ENCODE measurements at regions not wholly inside any gene's neighbourhood (a gene's known extent, or its start where the extent isn't known, plus 50 kb on each side); places are given as distances from the start of the nearest gene placed in this dataset.

DNA sequence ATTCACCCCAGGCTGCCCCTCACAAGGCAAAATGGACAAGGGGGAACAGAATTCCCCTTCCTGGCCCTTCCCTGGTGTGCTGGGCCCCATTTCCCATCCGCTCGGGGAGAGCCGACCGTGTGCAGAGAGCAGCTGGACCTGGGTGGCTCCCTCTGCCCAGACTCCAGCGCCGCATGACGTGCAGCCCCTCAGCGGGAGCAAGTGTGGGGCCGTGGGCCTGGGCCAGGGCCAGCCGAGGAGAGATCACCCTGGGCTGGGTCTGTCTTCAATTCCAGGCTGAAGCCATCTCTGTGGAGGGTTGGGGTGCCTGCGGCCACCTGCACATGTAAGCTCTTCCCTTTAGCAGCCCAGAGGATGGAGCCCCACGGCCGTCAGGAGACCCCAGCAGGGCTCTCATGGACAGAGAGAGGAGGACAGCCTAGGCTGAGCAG is 241.8 kb downstream of the TTLL2 start:
- DNase-seq (ENCODE audit: low spot score): no peak

DNA sequence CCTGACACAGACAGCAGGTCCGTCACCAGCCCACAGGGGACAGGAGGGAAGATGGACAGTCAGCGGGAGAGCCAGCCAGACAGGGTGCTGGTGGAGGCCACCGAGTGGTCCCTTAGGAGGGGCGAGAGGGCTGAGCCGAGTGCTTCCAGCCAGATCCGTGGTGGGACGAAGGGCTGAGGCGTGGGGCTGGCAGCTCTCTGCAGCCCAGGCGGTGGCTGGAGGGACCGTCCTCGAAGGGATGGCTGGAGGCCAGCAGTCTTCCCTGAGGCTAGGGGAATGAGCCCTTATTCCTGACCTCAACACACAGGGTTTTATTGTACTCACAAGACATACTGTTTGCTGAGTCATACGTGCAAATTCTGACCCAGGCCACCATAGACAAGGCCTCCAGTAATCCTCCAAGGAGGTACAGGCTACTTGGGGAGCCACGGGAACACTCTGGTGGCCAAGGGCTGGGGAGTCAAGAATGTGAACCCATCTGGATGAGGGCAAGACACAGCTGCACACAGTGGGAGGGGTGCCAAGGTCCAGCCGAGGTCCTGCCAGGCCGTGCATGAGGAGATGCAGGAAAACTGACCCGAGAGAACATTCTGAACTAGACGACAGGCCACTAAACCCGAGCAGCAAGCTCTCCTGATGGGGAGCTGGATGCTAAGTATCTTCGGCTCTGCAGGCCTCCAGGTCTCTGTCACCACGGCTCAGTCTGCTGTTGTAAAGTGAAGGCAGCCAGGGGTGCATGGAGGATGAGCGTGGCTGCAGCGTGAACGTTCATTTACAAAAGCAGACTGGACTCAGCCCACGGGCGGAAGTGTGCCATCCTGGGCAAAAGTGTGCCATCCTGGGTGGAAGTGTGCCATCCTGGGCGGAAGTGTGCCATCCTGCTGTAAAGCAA is 242.5 kb downstream of the TTLL2 start:
- no peak for DNase-seq (ENCODE audit: low spot score)

DNA sequence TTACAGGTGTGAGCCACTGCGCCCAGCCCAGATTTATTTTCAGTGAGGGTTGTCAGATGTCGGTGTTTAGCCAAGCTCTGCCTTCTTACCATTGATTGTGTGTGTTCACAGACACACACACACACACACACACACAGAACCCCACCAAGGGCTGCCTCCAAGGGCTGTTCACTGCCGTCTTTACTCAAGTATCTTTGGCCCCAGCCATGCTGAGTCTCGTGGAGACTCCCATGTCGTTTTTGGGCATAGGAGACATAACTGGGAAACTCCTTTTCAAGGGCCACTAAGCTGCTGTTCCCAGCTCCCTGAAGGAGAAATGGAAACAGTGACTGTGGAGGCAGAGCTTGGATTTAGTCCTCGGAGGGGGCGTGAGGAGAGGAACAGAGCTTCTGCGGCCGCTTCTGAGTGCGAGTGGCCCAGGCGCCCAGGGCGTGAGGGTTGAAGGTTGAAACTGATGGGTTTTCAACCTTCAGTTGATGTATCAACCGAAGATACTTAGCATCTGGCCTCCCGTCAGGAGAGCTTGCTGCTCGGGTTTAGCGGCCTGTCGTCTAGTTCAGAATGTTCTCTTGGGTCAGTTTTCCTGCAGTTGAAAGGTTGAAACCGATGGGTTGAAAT is 243.6 kb downstream of the TTLL2 start:
- no peak for DNase-seq (ENCODE audit: low spot score)

DNA sequence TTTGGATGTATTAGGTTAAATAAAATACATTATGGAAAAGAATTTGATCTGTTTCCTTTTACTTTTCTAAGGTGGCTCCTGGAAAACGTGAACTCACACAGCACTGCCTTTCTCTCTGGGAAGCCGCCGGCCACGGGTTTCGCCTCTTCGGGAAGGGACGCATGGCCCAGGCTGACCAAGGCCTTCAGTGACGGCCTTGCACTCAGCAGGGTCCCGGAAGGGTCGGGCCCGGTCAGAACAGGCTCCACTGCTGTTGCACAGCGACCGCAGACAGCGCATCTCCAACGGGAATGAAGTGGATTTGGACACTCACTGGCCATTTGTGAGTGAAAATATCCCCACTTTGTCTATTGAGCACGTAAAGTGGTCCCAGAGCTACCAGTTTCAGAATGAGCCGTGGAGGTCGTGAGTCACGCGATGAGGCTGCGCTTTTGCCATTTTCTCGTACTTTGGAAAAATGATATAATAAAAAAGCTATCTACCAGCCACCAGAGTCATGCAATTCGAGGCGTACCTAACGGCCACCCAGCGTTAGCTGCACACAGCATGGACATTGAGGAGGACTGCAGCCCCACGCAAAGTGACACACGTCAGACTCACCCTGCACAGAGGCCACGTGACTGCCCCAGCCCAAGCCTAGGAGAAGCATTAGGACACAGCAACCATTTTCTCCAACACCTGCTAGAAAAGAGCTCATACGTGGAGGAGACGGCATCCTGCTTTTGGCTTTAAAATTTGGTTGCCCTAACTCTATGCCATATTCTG is 244.3 kb downstream of the TTLL2 start:
- no peak for DNase-seq (ENCODE audit: low spot score)

DNA sequence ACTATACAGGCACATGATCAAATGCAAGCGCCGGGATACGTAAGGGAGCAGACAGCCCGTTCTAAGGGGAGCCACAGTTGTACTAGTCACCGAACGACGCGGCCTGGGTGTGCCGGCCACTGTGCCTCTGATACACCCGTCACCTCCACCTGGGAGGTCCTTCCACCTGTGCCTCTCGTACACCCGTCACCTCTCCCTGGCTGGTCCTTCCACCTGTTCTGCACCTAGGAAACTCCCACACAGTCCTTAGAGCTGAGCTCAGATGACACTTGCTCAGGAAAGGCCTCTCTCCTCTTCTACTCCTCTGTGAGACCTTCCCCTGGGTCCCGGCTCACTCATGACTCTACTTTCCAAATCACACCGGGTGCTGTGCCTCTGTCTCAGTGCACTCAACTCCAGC is 245.0 kb downstream of the TTLL2 start:
- DNase-seq (ENCODE audit: low spot score): no peak

DNA sequence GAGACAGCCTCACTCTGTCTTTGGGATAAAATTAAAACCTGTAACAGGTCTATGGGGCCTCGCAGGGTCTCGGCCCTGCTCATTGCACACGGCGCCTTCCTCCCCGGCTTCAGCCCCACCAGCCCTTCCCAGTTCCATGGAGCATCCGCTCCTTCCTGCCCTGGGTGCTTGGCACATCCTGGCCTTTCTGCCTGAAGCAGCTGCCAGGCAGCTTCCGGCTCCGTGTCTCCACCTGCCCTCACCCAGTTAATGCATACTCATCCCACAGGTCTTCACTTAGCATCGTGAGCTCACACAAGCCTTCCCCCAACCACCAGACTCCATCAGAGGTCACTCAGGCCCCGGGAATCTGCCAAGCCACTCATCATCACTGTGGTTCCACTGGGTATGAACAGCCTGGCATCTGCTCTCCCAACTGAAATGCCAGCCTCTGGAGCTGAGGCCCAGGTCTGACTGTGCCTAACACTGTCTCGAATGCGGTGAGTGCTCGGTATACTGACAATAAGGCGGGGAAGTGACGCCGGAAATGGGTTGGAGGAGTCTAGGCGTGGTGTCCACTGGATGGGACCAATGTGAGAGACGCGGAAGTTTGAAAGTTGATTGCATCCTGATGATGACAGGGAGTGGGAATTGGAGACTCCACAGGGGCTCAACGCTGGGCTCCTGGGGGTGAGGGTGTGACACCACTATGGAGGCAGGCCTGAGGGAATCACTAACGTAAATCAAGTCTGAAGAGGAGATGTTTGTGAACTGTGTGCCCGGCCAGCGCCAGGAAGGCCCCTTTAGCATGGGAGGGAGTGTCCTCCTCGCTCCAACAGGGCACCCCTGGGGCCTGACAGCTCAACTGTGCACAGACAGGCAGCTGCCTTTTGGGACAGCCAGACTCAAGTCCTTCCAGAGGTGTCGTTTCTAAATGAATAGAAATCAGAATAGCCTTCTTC is 245.8 kb downstream of the TTLL2 start:
- DNase-seq (ENCODE audit: low spot score): no peak

DNA sequence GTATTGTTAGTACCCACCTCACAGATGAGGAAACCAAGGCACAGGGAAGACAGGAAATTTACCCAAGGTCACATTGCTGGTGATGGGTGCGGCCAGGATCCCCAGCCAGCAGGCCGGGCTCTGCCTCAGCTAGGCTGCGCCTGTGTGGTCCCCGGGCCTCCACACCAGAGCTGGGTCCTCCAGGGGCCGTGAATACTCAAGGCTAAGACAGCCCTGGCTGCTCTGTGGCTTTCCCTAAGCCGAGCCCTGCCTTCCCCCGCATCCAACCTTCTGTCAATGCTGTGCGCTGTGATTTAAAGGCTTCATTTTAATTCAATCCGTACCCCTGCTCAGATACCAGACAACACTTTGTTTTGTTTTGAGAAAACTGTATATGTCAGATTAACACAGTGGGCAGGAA is 246.7 kb downstream of the TTLL2 start:
- DNase-seq (ENCODE audit: low spot score): no peak

DNA sequence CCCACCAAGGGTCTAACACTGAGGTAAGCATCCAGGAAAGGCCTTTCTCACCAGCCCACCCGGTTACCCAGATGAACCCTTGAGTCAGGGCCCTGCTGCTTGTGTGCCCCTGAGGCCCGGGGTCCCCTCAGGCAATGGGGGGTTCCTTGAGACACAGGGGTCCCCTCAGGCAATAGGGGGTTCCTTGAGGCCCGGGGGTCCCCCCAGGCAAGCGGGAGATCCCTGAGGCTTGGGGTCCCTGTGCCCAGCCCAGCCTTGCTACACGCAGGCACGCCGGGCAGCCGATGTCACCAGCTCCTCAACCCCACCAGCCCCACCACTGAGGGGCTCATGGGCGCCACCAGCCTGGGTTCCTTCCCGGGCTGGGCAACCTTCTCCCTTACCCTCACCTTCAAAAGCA is 247.2 kb downstream of the TTLL2 start:
- no peak for DNase-seq (ENCODE audit: low spot score)

DNA sequence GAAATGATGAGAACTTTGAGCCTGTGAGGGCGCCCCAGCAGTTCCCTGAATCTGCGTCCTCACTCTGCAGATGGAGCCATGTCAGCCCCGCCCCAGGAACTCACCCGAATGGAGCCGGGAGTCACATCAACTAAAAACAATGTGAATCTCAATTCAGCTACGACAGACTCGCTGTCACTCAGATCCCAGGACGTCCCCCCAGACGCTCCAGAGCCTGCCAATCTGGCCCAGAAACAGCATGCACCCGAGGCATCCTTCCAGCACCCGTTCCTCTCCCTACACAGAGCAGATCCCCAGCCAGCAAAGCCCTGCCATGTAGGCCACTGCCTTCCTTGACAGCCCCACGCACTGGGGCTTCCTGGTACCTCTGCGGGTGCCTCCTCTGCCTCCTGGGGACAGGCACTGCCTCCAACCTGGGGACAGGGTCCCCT is 248.0 kb downstream of the TTLL2 start:
- DNase-seq (ENCODE audit: low spot score): no peak

DNA sequence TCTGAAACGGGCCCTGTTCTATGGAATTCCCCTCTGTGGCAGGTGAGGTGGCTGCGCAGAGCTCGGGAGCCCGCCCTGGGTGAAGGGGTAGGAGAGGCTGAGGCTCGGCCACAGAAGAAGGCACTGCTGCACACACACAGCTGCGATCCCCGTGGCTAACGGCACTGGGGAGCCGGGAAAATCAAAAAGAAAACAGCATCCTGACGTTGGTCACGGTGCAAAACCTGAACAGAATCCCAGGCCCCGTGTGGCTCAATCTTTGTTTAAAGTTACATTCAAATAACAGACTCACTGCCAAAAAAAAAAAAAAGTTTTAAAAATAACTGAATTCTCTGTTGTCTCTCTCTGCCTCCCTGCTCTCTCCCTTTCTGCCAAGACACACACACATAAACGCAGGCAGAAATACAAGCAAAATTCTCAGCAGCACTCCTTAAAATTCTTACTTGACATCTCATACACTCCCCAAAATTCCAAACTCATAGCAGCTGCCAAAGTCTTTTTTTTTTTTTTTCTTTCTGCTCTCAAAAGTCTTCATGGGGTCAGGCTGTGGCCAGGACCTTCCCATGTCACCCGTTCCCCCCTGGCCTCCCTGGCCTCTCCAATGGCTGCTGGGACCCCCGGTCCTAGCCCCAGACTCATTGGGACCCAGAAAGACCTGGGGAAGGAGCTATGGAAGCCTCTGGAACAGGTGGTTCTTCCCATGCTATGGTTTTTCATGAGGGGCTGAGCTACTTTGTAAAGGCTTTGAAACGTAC is 248.8 kb downstream of the TTLL2 start:
- DNase-seq (ENCODE audit: low spot score): no peak

DNA sequence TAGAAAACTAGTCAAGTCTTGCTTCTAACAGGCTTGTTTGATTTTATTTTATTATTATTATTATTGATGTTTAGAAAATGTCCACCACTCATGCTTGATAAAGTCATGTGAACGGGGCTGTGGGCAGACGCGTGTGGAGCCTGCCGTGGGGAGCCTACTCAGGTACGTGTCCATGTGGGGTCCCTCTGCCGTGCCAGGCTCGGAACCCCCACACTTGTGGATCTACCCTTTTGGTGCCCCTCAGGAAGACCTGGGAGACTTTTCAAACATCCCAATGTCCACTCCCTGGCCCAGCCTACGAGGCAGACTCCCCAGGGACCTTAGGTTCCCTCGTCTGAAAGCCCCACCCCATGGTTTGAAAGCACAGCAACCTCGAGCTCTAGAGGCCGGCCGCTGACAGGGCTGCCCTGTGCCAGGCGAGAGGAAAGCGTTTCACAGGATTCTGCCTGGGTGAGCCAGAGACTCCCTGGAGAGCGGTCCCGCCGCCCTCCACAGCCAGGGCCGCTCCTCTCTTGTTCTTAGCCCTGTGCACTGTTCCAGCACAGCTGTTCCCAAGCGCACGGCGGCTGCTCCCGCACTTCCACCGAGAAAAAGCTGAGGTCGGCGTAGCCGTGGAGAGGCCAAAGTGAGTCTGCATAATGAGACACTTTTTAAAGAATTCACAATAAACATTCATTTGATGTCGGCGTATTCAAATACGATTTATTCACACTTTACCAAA is 249.7 kb downstream of the TTLL2 start:
- DNase-seq (ENCODE audit: low spot score): no peak

DNA sequence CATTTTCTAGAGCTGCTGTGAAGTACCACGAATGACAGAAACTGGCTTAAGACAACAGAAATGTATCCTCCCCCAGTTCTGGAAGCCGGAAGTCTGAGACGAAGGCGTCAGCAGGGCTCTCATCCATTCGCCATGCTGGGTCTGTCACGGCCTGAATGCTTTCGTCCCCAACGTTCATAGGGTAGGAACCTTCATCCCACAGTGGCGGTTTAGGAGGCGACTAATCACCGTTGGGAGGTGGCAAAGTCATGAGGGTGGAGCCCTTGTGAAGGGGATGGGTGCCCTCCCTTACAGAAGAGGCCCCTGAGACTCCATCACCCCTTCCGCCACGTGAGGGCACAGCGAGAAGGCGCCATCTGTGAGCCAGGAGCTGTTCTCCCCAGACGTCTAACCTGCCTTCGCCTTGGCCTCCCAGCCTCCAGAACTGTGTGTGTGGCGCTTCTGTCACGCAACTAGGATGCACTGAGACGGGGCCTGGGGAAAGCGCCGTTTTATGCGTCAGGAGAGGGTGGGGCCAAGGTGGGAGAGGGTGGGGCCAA is 250.3 kb downstream of the TTLL2 start:
- DNase-seq (ENCODE audit: low spot score): no peak

DNA sequence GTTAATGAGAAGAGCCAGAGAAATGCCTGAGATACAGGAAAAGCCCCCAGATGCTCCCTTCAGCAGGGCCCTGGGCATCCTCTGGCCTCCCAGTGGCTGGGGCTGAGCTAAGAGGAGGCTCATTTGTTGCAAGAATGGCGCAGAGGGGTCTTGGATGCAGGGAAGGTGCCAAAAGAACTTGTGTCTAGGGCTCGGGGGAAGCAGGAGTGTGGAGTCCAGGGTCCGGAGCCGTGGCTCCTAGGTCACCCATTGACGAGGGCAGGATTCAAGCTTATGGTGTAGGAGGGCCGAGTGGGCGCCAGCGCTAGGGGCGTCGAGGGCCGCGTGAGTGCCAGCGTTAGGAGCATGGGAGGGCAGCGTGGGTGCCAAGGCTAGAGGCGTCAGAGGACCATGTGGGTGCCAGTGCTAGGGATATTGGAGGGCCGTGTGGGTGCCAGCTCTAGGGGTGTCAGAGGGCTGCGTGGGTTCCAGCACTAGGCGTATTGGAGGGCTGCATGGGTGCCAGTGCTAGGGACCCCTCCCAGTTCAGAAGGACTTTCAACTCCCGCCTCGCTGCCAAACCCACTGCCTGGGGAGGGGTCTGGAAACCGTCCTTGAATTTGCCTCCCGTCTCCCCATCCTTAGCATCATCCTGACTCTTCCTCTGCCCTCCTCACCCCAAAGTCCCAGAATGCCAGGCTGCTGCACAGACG is 250.5 kb upstream of the AFDN start:
- DNase-seq (ENCODE audit: low spot score): no peak

DNA sequence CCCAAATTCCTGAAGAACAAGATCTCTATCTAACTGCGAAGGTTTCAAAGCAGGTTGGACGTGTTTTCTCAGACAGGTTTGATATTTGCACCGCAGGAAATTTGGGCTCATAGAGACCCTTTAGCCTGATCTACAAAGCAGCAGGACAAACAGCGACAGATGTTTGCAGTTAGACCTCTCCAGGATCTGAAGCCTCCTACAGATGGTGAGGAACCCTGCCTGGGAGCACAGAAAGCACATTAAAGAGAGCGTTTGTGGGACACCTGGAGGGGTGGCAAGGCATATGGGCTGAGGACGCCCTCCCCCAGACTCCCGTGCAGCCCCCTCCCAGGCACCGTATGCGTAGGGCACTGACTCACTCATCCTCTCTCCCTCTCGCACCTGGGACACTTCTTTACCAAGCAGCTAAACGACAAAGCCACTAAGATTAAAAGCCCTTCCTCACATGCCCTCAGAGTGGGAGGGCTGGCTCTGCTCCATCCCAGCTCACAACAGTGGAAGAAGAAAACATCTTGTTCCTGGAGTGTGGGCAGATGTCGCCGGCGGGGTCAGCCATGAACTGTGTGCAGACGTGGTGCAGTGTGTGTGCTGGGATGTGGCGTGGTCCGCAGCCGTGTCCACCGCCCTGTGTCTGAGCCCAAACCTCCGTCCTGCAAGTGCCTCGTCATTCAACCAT is 249.7 kb upstream of the AFDN start:
- no peak for DNase-seq (ENCODE audit: low spot score)

DNA sequence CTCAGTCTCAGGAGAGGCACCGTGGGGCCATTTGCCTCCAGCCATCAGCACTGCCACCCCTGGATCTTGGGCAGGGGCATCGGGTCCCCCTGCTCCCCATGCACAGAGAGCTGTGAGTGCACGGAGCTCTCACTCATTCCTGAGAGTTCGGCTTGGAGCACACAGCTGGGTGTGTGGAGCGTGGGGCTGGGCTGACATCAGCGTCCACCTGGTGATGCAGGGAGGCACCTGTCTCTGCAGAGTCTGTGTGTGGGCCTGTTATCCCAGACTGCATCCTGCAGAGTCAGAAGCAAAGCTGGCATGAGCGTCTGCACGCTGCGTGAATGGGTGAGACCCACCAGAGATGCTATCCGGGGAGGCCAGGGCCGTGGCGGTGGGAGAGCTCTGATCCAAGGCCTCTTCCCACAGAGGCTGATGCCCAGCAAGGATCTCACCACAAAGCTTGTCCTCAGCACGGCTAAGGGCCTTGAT is 248.8 kb upstream of the AFDN start:
- DNase-seq (ENCODE audit: low spot score): no peak

DNA sequence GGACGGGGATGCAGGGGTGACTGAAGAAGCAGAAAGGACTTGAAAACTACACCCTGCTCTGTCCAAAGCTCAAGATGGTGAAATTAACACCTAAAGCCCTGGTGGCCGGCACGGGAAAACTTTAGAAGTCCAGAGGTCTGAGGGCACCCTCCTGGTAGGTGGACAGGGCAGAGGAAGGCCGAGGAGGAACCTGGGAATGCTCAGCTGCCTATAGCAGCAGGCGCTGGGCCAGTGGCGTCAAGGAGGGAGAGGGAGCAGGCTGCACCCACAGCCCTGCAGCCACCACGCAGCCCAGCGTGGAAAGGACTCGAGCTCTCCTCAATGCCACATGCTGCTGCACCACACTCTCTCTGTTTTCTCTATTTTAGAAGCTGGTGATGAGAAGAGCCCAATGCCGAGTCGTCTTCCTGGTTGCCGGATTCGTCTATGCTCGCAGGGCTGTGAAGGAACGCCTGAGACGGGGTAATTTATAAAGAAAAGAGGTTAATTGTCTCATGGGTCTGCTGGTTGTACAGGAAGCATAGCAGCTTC is 248.3 kb upstream of the AFDN start:
- no peak for DNase-seq (ENCODE audit: low spot score)

DNA sequence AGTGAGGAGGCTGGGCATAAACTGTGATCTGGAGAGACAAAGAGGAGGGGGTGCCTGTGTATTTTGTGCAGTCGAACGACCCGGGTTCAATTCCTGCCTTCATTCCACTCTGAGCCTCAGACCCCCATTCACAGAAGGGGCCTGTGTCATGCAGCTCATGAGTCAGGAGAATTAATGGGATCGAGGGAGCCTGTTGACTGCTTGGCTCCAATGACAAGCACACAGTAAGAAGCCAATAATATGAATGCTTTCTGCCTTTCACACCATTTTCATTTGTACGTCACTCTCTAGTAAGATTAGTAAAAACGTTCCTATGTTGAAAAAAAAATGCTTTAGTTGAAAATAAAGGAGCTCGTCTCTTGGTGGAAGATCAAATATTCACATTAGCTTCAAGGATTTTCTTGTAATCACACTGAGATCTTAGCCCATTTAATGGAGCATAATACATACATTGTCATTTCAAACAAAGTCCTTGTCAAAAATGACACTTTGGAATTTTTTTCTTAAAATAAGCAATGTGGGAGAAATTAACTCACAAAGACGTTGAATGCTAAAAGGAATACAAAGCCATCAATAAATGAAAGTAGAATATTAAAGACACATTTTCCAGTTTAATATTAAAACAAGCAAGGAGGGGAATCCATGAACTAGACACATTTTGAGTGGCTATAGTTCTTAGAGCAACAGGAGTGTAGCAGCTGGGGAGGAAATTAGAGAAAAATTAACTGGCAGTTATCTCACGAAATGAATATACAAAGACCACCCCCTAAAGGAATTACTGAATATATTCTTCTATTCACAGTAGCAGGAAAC is 246.7 kb upstream of the AFDN start:
- DNase-seq (ENCODE audit: low spot score): no peak

DNA sequence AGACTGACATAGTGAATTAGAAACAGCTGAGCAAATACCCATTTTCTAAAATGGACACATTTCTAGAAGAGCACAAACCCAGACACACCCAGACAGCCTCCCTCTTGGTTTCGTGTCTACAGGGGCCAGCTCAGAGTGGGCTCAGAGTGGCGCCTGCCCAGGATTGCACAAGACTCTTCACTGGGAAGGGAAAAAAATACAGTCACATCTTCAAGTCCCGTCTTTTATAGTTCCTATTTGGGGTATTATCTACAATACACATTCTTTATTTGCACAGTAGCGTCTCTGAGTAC is 246.1 kb upstream of the AFDN start:
- DNase-seq (ENCODE audit: low spot score): no peak

All from AG20443 (cell line).